Astrocyte (in vitro differentiated cells and primary cell): ENCODE measurements at regions not wholly inside any gene's neighbourhood (a gene's known extent, or its start where the extent isn't known, plus 50 kb on each side); places are given as distances from the start of the nearest gene placed in this dataset.

Source experiments
- DNase-seq: peaks from one replicate; pipeline ENCODE4 v3.0.0-alpha.2; 2010; ENCODE audit warnings: low read depth
- FAIRE-seq: peaks from 2 replicates; lab custom pipeline; 2011; peaks lifted over from hg19 to GRCh38; lab: Jason Lieb, UNC
- H2AFZ ChIP-seq: 2 replicates; pipeline ENCODE4 v1.6.0; 2012; ENCODE audit warnings: low read depth, low read length, inconsistent platforms
- H3K27ac ChIP-seq: 2 replicates; pipeline ENCODE4 v1.5.1; 2011; ENCODE audit warnings: low read depth, low read length, inconsistent platforms
- H3K27me3 ChIP-seq: 2 replicates; pipeline ENCODE4 v1.6.0; 2011; ENCODE audit warnings: low read length, inconsistent platforms; ENCODE audit not compliant: insufficient read depth
- H3K36me3 ChIP-seq: 2 replicates; pipeline ENCODE4 v1.5.1; 2011; ENCODE audit warnings: low read length, inconsistent platforms; ENCODE audit not compliant: insufficient read depth
- H3K4me1 ChIP-seq: 2 replicates; pipeline ENCODE4 v1.5.1; 2011; ENCODE audit warnings: low read length, inconsistent platforms; ENCODE audit not compliant: insufficient read depth
- H3K4me2 ChIP-seq: 2 replicates; pipeline ENCODE4 v1.6.0; 2012; ENCODE audit warnings: low read length, inconsistent platforms
- H3K4me3 ChIP-seq: 2 replicates; pipeline ENCODE4 v1.5.1; 2011; ENCODE audit warnings: low read depth, mild to moderate bottlenecking, low read length, inconsistent platforms; ENCODE audit not compliant: insufficient read depth
- H3K79me2 ChIP-seq: 2 replicates; pipeline ENCODE4 v1.6.0; 2012; ENCODE audit warnings: mild to moderate bottlenecking, low read length, inconsistent platforms; ENCODE audit not compliant: insufficient read depth
- H3K9ac ChIP-seq: 2 replicates; pipeline ENCODE4 v1.6.0; 2012; ENCODE audit warnings: mild to moderate bottlenecking, low read length, inconsistent platforms
- H3K9me3 ChIP-seq: 2 replicates; pipeline ENCODE4 v1.5.1; 2012; ENCODE audit warnings: low read depth, mild to moderate bottlenecking, low read length, inconsistent platforms; ENCODE audit not compliant: insufficient read depth
- H4K20me1 ChIP-seq: 2 replicates; pipeline ENCODE4 v1.6.0; 2012; ENCODE audit warnings: low read length, inconsistent platforms; ENCODE audit not compliant: insufficient read depth
- H3K27ac Mint-ChIP-seq: one replicate; pipeline ENCODE4 v1.8.0; 2021; ENCODE audit warnings: mild to moderate bottlenecking, mixed read lengths; ENCODE audit not compliant: unreplicated experiment
- H3K27me3 Mint-ChIP-seq: one replicate; pipeline ENCODE4 v1.8.0; 2021; ENCODE audit warnings: low read depth, mixed read lengths; ENCODE audit not compliant: unreplicated experiment
- H3K36me3 Mint-ChIP-seq: one replicate; pipeline ENCODE4 v1.8.0; 2021; ENCODE audit warnings: low read depth, mixed read lengths; ENCODE audit not compliant: unreplicated experiment
- H3K4me1 Mint-ChIP-seq: one replicate; pipeline ENCODE4 v1.8.0; 2021; ENCODE audit warnings: low read depth, mixed read lengths; ENCODE audit not compliant: unreplicated experiment
- H3K4me3 Mint-ChIP-seq: one replicate; pipeline ENCODE4 v1.8.0; 2021; ENCODE audit warnings: mild to moderate bottlenecking, moderate library complexity, mixed read lengths; ENCODE audit not compliant: unreplicated experiment
- H3K9me3 Mint-ChIP-seq: one replicate; pipeline ENCODE4 v1.8.0; 2021; ENCODE audit warnings: mild to moderate bottlenecking, mixed read lengths; ENCODE audit not compliant: unreplicated experiment
- CTCF ChIP-seq: IDR thresholded peaks from 2 replicates; pipeline ENCODE4 v1.5.1; 2011; ENCODE audit warnings: low read depth, mild to moderate bottlenecking, inconsistent platforms, low read length, moderate library complexity; ENCODE audit not compliant: insufficient read depth
- EZH2 ChIP-seq: IDR thresholded peaks from 2 replicates; pipeline ENCODE4 v1.6.1; 2012; ENCODE audit warnings: mild to moderate bottlenecking, low read length, inconsistent platforms; ENCODE audit not compliant: insufficient read depth

- H3K27ac ChIP-seq: no peak overlapping the region
- Mint-ChIP-seq H3K27ac (no peak overlapping the region), H3K36me3 (no peaks in the 10 kb centered on the region), H3K4me3 (no peak overlapping the region), H3K27me3 (peaks cover 15% of the 10 kb centered on the region), H3K9me3 (peaks cover 6% of the 10 kb centered on the region), H3K4me1 (peaks cover 12% of the 10 kb centered on the region)
- no peaks in the 10 kb centered on the region for H3K79me2 ChIP-seq
- no peak for DNase-seq
- H3K4me3 ChIP-seq: no peak overlapping the region
- H3K4me1 ChIP-seq: no peaks in the 10 kb centered on the region
- H2AFZ ChIP-seq: no peak overlapping the region
- no peak overlapping the region for H3K9ac ChIP-seq
- no peaks in the 10 kb centered on the region for H3K36me3 ChIP-seq
- peaks cover 11% of the 10 kb centered on the region for H3K9me3 ChIP-seq
- no peak for FAIRE-seq
- TF ChIP-seq CTCF: no peak
- TF ChIP-seq EZH2: no peak
- no peaks in the 10 kb centered on the region for H4K20me1 ChIP-seq
- H3K4me2 ChIP-seq: no peak overlapping the region
- H3K27me3 ChIP-seq: no peaks in the 10 kb centered on the region
These were observed 305.4 kb downstream of the UQCRFS1 start for GRCh38 chr19:28907534-28907933.

GRCh38 chr19:28905996-28906395 is 307.0 kb downstream of the UQCRFS1 start:
- H3K4me1 ChIP-seq: no peaks in the 10 kb centered on the region
- no peak overlapping the region for H3K4me2 ChIP-seq
- DNase-seq (no peak), FAIRE-seq (peak; percentile 62)
- no peaks in the 10 kb centered on the region for H3K27me3 ChIP-seq
- Mint-ChIP-seq H3K27me3 (peaks cover 11% of the 10 kb centered on the region), H3K4me1 (peaks cover 12% of the 10 kb centered on the region), H3K36me3 (no peaks in the 10 kb centered on the region), H3K4me3 (no peak overlapping the region), H3K27ac (no peak overlapping the region), H3K9me3 (peaks cover 4% of the 10 kb centered on the region)
- no peaks in the 10 kb centered on the region for H4K20me1 ChIP-seq
- H3K4me3 ChIP-seq: no peak overlapping the region
- no peak overlapping the region for H3K9ac ChIP-seq
- no peak overlapping the region for H2AFZ ChIP-seq
- TF ChIP-seq EZH2 (no peak), CTCF (no peak)
- H3K9me3 ChIP-seq: no peaks in the 10 kb centered on the region
- no peak overlapping the region for H3K27ac ChIP-seq
- H3K36me3 ChIP-seq: no peaks in the 10 kb centered on the region
- no peaks in the 10 kb centered on the region for H3K79me2 ChIP-seq

- H3K9me3 Mint-ChIP-seq: no peaks in the 10 kb centered on the region
- H3K4me1 ChIP-seq: no peaks in the 10 kb centered on the region
- no peak overlapping the region for H2AFZ ChIP-seq
- FAIRE-seq (no peak), DNase-seq (no peak)
- H3K27me3 Mint-ChIP-seq: peaks cover 19% of the 10 kb centered on the region
- no peak overlapping the region for H3K9ac ChIP-seq
- no peaks in the 10 kb centered on the region for H3K9me3 ChIP-seq
- no peaks in the 10 kb centered on the region for H3K36me3 ChIP-seq
- TF ChIP-seq EZH2 (no peak), CTCF (no peak)
- H3K79me2 ChIP-seq: no peaks in the 10 kb centered on the region
- no peaks in the 10 kb centered on the region for H3K36me3 Mint-ChIP-seq
- H4K20me1 ChIP-seq: no peaks in the 10 kb centered on the region
- no peak overlapping the region for H3K4me3 ChIP-seq
- no peak overlapping the region for H3K27ac ChIP-seq
- no peak overlapping the region for H3K27ac Mint-ChIP-seq
- no peaks in the 10 kb centered on the region for H3K4me1 Mint-ChIP-seq
- no peak overlapping the region for H3K4me2 ChIP-seq
- H3K4me3 Mint-ChIP-seq: no peak overlapping the region
- no peaks in the 10 kb centered on the region for H3K27me3 ChIP-seq
These were observed 313.2 kb downstream of the UQCRFS1 start for GRCh38 chr19:28899703-28900102.
